Muscle of leg (tissue), 3 donors: ENCODE measurements at regions not wholly inside any gene's neighbourhood (a gene's known extent, or its start where the extent isn't known, plus 50 kb on each side); places are given as distances from the start of the nearest gene placed in this dataset.

Experiments
- DNase-seq: peaks from one replicate; pipeline ENCODE4 v3.0.0; 2013
- H3K27ac ChIP-seq: one replicate; pipeline ENCODE4 v1.5.1; 2013; ENCODE audit warnings: mild to moderate bottlenecking, low read length, control low read depth
- H3K27me3 ChIP-seq: one replicate; pipeline ENCODE4 v1.6.1; 2013; ENCODE audit warnings: low read length; ENCODE audit not compliant: control insufficient read depth, insufficient read depth
- H3K36me3 ChIP-seq: one replicate; pipeline ENCODE4 v1.6.1; 2013; ENCODE audit warnings: low read length; ENCODE audit not compliant: control insufficient read depth, insufficient read depth
- H3K4me1 ChIP-seq: one replicate; pipeline ENCODE4 v1.6.1; 2013; ENCODE audit warnings: low read length; ENCODE audit not compliant: control insufficient read depth, insufficient read depth
- H3K4me3 ChIP-seq: one replicate; pipeline ENCODE4 v1.5.1; 2013; ENCODE audit warnings: low read length, control low read depth
- H3K9me3 ChIP-seq: replicated peaks from 2 replicates; pipeline ENCODE4 v1.6.1; 2013; ENCODE audit warnings: low read depth, low read length; ENCODE audit not compliant: control insufficient read depth
- WGBS: methylation state at CpG from one replicate; pipeline ENCODE4 v1.1.5; 2013; ENCODE audit warnings: missing lambda C conversion rate; ENCODE audit not compliant: insufficient coverage; 5-methylcytosine and 5-hydroxymethylcytosine counted together

GRCh38 chr10:61181832-61182231 is 237.8 kb upstream of the RHOBTB1 start:
- no peaks in the 10 kb centered on the region for H3K27me3 ChIP-seq
- no CpG with 5 or more reads among the region's 3 CpGs for WGBS
- H3K36me3 ChIP-seq: no peaks in the 10 kb centered on the region
- no peak overlapping the region for H3K27ac ChIP-seq
- no peaks in the 10 kb centered on the region for H3K9me3 ChIP-seq
- H3K4me1 ChIP-seq: peaks cover 2% of the 10 kb centered on the region
- H3K4me3 ChIP-seq: no peak overlapping the region
- DNase-seq: no peak

- Histone ChIP-seq H3K27ac (no peak overlapping the region), H3K9me3 (no peaks in the 10 kb centered on the region), H3K4me1 (peaks cover 5% of the 10 kb centered on the region), H3K27me3 (no peaks in the 10 kb centered on the region), H3K36me3 (no peaks in the 10 kb centered on the region), H3K4me3 (no peak overlapping the region)
- no CpG with 5 or more reads among the region's 3 CpGs for WGBS
- no peak for DNase-seq
Measured at GRCh38 chr10:61179771-61180170, 235.8 kb upstream of the RHOBTB1 start.

GRCh38 chr10:61176424-61176823 is 232.4 kb upstream of the RHOBTB1 start:
- DNase-seq: no peak
- Histone ChIP-seq H3K4me1 (peaks cover 2% of the 10 kb centered on the region), H3K9me3 (no peaks in the 10 kb centered on the region), H3K36me3 (no peaks in the 10 kb centered on the region), H3K27me3 (no peaks in the 10 kb centered on the region), H3K27ac (no peak overlapping the region), H3K4me3 (no peak overlapping the region)
- no CpG with 5 or more reads among the region's 3 CpGs for WGBS

GRCh38 chr10:61175316-61175715 is 231.3 kb upstream of the RHOBTB1 start:
- H3K36me3 ChIP-seq: no peaks in the 10 kb centered on the region
- H3K4me1 ChIP-seq: peaks cover 2% of the 10 kb centered on the region
- no peaks in the 10 kb centered on the region for H3K27me3 ChIP-seq
- H3K9me3 ChIP-seq: no peaks in the 10 kb centered on the region
- H3K27ac ChIP-seq: peak overlapping the region; percentile 57
- H3K4me3 ChIP-seq: no peak overlapping the region
- DNase-seq: peak; percentile 96

- no peak for DNase-seq
- H3K27ac ChIP-seq: no peak overlapping the region
- WGBS: 88% methylated on average over 3 of the region's 5 CpGs
Measured at GRCh38 chr10:61173450-61173849, 229.5 kb upstream of the RHOBTB1 start.

DNA sequence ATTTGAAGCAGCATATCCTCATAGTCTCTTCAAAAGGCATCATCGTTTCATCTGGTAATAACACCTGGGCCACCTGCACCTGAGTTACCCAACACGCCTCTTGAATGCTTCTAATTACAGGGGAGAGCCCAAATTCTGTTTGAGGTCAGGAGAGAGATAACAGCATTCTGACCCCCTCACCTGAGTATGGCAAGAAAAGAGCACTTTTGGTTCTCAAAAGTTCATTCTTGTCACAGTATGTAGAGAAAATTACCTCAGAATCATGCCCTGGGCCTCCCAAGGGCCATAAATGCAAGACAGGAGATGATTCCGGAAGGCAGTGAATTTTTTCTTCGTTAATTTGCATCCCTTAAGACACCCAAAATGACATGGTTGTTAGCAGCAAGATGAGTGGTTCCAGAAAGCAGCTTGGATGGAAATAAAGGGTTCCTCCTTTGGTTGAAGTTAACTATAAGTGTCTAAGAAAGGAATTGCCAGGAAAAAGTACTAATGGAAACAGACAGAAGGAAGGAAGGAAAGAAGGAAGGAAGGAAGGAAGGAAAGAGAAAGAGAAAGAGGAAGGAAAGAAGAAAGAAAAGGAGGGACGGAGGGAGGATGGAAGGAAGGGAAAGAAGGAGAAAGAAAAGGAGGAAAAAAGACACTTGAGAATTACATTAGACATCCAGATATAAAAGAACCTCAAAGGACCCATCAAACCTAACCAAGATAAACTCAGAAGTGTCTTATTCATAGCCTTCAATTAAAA is 228.4 kb upstream of the RHOBTB1 start:
- Histone ChIP-seq H3K27ac (no peak overlapping the region), H3K36me3 (no peaks in the 10 kb centered on the region)
- WGBS: no CpG with 5 or more reads among the region's 5 CpGs

More at GRCh38 chr10:61173450-61173849, 229.5 kb upstream of the RHOBTB1 start:
- Histone ChIP-seq H3K27me3 (no peaks in the 10 kb centered on the region), H3K36me3 (no peaks in the 10 kb centered on the region), H3K9me3 (peaks cover 2% of the 10 kb centered on the region), H3K4me3 (no peak overlapping the region), H3K4me1 (peaks cover 2% of the 10 kb centered on the region)

DNA sequence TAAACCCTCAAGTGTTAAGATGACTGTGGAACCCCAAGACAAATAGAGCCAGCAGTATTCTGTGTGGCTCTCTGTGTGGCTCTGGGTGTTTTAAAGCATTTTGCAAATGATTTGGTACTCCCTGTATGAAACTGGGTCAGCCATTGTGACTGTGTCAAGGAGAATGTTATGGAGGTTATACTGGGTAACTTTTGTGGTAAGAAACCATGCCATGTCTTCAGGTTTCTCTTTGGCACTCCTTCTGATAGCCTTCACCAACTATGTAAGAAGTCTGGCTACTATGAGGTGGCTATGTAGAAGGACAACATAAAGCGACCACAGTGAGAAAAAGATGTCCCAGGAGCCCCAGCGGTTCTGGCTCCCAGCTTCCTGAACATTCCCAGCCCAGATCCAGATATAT is 226.6 kb upstream of the RHOBTB1 start:
- no peak overlapping the region for H3K27ac ChIP-seq
- H3K4me3 ChIP-seq: no peak overlapping the region
- WGBS: no CpG with 5 or more reads among the region's 2 CpGs
- H3K36me3 ChIP-seq: no peaks in the 10 kb centered on the region
- H3K4me1 ChIP-seq: peaks cover 2% of the 10 kb centered on the region
- no peak for DNase-seq
- H3K27me3 ChIP-seq: no peaks in the 10 kb centered on the region
- H3K9me3 ChIP-seq: peaks cover 5% of the 10 kb centered on the region

More for the DNA sequence above, 228.4 kb upstream of the RHOBTB1 start:
- no peak overlapping the region for H3K4me3 ChIP-seq
- peaks cover 2% of the 10 kb centered on the region for H3K4me1 ChIP-seq
- DNase-seq: no peak
- H3K9me3 ChIP-seq: peaks cover 5% of the 10 kb centered on the region
- no peaks in the 10 kb centered on the region for H3K27me3 ChIP-seq

GRCh38 chr10:61169294-61169693 is 225.3 kb upstream of the RHOBTB1 start:
- DNase-seq: no peak
- Histone ChIP-seq H3K27ac (no peak overlapping the region), H3K27me3 (no peaks in the 10 kb centered on the region), H3K4me3 (no peak overlapping the region), H3K36me3 (no peaks in the 10 kb centered on the region), H3K4me1 (peaks cover 2% of the 10 kb centered on the region), H3K9me3 (peaks cover 5% of the 10 kb centered on the region)

- no peak overlapping the region for H3K27ac ChIP-seq
- peaks cover 5% of the 10 kb centered on the region for H3K9me3 ChIP-seq
- WGBS: no CpG with 5 or more reads among the region's 1 CpG
- no peak overlapping the region for H3K4me3 ChIP-seq
- no peaks in the 10 kb centered on the region for H3K27me3 ChIP-seq
- no peaks in the 10 kb centered on the region for H3K36me3 ChIP-seq
- DNase-seq: no peak
- H3K4me1 ChIP-seq: peaks cover 2% of the 10 kb centered on the region
Measured at GRCh38 chr10:61166489-61166888, 222.5 kb upstream of the RHOBTB1 start.

- Histone ChIP-seq H3K9me3 (peaks cover 5% of the 10 kb centered on the region), H3K36me3 (no peaks in the 10 kb centered on the region), H3K27me3 (no peaks in the 10 kb centered on the region), H3K4me3 (no peak overlapping the region), H3K27ac (peak overlapping the region; percentile 29), H3K4me1 (peaks cover 2% of the 10 kb centered on the region)
- peak; percentile 61 for DNase-seq
Measured at GRCh38 chr10:61166065-61166464, 222.1 kb upstream of the RHOBTB1 start.
